HCEC 1CT (cell line): ENCODE measurements at regions not wholly inside any gene's neighbourhood (a gene's known extent, or its start where the extent isn't known, plus 50 kb on each side); places are given as distances from the start of the nearest gene placed in this dataset.
A peak's percentile ranks its signal among the peaks of the same experiment; 100 is the strongest.
"Not testable (repeated sequence)": the region's sequence is repeated elsewhere in the genome, so short reads cannot be mapped to it uniquely, and the experiment has no call there.

Experiments
- DNase-seq: peaks from one replicate; pipeline ENCODE4 v3.0.0-alpha.2; 2017

DNA sequence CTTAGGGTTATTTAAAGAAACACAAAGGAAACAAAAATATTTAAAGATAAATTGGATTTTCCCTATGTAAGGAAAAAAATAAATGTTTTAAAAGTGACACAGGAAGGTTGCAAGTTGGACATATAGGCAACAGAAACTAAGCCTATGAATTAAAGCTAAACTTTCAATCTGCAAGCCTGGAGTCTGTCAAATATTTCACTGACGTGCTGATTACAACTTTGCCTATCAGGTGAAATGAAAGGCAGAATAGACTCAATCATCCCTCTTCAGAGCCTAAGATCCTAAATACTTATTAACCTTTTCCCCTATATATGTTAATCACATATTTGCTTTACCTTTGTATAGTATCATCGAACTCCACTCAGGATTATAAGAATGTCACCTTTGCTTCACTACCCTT lies 1068.0 kb upstream of the ALCAM start:
- DNase-seq, result no peak

DNA sequence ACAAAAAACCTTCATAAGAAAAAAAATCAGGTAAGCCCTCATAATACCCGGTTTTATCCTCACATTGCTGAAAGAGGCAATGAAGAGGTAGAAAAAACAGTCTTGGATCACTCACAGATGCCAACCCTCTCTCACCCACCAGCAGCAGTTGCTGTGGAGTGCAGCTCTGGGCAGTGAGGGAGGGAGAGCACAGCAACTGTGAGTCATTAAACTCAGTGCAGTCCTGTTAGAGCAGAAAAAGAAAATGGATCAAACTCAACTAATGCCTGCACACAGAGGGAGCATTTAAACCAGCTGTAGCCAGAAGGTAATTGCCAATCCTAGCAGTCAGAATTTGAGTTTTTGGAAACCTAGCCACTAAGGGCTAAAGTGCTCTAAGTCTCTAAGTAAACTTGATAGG lies 1050.6 kb upstream of the ALCAM start:
- peak; percentile 16 for DNase-seq

DNA sequence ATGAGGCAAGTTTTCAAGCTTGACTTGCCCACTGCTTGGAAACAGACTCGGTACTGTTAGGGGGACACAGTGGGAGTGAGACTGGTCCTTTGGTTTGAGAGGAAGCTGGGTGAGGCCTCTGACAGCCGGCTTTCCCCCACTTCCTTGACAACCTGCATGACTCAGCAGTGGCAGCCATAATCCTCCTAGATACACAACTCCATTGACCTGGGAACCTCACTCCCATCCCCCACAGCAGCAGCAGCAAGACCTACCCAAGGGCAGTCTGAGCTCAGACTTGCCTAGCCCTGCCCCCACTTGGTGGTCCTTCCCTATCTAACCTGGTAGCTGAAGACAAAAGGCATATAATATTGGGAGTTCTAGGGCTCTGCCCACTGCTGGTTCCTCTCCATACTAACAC lies 1043.5 kb upstream of the ALCAM start:
- no peak for DNase-seq

DNA sequence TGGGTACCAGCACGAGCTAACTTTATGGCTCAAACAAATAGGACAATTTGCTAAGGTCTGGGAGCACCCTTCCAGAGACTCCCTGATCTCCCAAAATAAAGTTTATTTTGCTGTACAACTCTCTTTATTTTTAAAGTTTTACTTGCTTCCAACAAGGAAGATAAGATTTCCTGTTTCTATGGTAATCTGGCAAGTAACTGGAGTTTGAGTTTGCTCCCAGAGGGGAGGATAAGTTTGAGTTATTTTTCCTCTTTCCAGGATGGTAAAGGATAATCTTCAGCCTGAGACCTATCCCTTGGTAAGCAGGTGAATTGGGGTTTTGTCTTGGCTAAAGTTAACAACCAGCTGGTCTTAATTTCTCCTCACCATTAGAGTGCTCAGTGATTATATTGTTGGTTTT lies 1019.4 kb upstream of the ALCAM start:
- no peak for DNase-seq

GRCh38 chr3:104349836-104350235 lies 1016.9 kb upstream of the ALCAM start:
- DNase-seq, result no peak

DNA sequence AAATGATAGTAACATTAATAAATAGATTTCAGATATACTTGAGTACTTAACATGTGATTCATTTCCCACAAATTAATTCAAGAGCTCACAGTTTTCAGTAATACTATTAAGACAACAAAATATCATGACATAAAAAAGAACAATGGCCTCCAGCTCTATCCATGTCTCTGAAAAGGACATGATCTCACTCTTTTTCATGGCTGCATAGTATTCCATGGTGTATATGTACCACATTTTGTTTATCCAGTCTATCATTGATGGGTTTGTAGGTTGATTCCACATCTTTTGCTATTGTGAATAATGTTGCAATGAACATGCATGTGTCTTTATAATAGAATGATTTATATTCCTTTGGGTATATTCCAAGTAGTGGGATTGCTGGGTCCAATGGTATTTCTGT lies 1012.8 kb upstream of the ALCAM start:
- no peak for DNase-seq

DNA sequence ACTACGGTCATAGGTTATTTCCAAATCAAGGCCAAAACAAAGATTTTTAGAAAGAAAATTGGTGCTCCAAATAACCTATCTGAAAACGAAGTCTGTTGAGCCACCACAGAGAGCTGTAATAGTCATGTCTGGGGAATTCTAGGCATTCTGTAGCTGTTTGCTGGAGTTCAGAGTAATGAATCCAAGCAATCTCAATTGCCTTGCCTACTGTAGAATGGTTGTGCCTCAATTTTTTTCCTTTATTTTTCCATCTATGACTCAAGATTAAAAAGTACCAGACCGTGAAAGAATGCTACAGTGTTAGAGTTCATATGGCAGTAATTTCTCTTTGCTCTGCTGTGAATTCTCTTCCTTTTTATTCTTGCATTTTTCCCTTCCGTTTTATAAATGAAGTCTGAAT lies 1007.2 kb upstream of the ALCAM start:
- peak; percentile 88 for DNase-seq

GRCh38 chr3:104360038-104360437 lies 1006.7 kb upstream of the ALCAM start:
- DNase-seq, result no peak

DNA sequence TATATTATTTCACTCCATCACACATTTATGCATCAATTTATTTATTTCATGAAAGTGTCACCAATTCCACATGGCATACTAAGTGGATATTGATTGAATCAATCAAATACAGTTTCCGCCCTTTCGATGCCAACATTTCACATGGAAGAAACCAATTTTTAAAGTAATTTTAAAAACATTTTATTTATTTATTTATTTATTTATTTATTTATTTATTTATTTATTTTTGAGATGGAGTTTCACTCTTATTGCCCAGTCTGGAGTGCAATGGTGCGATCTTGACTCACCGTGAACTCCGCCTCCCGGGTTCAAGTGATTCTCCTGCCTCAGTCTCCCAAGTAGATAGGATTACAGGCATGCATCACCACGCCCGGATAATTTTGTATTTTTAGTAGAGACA lies 1005.0 kb upstream of the ALCAM start:
- DNase-seq, result not testable (repeated sequence)

DNA sequence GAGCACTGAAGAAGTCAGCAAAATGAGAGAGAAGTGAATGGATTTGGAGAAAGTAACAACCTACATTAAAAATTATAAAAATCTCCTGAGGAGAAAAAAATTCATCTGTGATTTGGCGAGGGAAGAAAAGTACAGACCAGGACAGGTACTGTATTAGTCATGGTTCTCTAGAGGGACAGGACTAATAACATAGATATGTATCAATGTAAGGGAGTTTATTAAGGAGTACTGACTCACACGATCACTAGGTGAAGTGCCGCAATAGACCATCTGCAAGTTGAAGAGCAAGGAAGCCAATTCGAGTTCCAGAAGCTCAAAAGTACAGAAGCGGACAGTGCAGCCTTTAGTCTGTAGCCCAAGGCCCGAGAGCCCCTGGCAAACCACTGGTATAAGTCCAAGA lies 1004.4 kb upstream of the ALCAM start:
- DNase-seq, result no peak

DNA sequence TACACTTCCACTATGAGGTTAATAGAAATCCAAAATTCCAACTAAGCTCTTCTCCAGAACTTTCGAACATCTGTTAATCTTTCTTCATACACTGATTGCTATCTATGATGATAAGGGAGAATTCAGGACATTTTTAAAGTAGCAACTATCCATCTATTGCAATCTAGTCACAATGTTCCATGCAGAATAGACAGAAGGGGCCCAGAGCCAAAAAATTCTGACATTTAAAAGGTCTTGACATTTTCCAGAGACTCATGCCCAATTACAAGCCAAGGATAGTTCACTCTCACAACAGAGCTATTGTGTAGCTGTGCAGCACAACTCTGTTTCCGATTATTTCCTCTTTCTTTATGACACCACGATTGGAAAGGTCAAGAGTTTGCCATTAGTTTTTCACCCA lies 999.7 kb upstream of the ALCAM start:
- no peak for DNase-seq

DNA sequence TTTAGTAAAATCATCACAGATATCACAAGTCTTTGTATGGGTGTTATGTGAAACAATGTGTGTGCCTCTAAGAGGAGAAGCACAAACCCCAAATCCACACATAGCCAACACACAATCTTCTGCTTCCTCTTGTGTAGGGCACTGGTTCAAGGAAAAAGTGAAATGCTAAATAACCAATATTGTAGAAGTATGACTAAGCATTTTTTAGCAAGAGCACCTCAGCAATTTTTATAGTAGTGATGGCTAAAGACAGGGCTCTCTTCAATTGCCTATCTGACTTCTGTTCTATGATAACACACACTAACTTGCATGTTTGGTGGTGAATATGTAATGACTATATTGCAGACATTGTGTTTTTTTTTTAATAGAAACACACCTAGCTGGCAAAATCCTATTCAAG lies 997.9 kb upstream of the ALCAM start:
- no peak for DNase-seq

- DNase-seq, result no peak
Measured at GRCh38 chr3:104385421-104385820, 981.3 kb upstream of the ALCAM start.

GRCh38 chr3:104388619-104389018 lies 978.1 kb upstream of the ALCAM start:
- peak; percentile 21 for DNase-seq

- peak; percentile 11 for DNase-seq
Measured at GRCh38 chr3:104392327-104392726, 974.4 kb upstream of the ALCAM start.

DNA sequence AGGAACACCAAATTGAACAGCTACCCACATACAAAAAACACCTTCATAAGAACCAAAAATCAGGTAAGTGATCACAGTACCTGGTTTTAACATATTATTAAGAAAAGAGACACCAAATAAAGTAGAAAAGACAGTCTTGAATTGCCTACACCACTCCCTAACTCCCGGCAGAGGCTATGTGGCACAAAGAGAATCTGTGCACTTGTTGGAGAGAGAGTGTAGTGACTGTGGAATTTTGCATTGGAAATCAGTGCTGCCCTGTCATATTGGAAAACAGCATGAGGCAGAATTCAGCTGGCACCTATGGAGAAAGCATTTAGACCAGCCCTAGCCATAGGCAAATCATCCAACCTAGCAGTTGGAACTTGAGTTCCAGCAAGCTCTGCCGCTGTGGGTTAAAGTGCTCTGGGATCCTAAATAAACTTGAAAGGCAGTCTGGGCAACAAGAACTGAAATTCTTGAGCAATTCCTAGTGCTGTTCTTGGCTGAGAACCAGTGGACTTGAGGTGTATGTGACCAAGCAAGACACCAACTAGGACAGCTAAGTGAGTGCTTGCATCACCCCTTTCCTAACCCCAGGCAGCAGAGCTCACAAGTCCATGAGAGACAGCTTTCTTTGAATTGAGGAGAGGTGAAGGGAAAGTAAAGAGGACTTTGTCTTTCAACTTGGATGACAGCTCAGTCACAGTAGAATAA lies 969.6 kb upstream of the ALCAM start:
- no peak for DNase-seq

DNA sequence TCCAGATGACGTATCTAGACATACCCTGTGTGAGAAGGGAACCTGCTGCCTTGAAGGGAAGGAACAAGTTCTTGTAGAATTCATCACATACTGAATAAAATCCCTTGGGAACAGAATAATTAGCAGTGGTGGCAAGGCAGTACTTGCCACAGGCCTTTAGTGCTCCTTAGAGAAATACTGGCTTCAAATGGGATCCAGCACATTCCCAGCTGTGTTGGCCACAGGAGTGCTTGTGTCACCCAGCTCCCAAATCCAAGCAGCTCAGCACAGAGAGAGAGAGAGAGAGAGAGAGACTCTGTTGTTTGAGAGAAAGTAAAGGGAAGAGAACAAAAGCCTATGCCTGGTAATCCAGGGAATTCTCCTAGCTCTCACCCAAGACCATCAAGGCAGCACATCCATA lies 969.0 kb upstream of the ALCAM start:
- no peak for DNase-seq

- no peak for DNase-seq
Measured at GRCh38 chr3:104402902-104403301, 963.8 kb upstream of the ALCAM start.

DNA sequence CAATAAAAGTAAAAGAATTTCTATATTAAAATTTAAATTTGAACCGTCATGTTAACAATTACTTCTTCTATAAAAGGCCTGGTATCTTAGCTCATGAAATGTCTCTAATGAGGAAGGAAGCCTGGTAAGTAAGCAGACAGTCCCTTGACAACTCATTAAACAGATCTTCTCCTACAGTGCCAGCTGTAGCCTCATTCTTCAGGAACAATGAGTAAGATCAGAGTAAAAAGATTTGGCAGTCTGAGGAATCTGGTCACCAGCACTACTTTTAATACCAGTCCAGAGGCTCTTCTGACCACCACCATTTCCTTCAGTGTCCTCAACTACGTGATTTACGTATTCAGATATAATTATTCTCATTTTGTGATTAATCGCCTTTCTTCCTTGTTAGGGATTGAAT lies 955.0 kb upstream of the ALCAM start:
- DNase-seq, result no peak

- DNase-seq, result no peak
Measured at GRCh38 chr3:104412608-104413580, 953.8 kb upstream of the ALCAM start.

- no peak for DNase-seq
Measured at GRCh38 chr3:104428337-104428925, 938.3 kb upstream of the ALCAM start.

DNA sequence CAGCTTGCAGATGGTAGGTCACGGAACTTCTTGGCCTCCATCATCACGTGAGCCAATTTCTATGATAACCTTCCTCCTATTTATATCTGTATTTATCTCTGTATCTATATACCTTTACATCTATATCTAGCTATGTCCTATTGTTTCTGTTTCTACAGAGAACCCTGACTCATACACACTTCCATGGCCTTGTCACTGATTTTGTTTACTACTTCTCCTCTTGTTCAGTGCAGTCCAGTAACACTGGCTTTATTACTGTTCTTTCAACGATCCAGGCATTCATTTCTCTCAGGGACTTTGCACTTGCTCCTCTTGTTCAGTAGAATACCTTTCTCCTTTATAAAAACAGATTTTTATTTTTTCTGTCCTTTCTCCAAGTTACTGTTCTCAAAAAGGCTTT lies 937.0 kb upstream of the ALCAM start:
- DNase-seq, result no peak

DNA sequence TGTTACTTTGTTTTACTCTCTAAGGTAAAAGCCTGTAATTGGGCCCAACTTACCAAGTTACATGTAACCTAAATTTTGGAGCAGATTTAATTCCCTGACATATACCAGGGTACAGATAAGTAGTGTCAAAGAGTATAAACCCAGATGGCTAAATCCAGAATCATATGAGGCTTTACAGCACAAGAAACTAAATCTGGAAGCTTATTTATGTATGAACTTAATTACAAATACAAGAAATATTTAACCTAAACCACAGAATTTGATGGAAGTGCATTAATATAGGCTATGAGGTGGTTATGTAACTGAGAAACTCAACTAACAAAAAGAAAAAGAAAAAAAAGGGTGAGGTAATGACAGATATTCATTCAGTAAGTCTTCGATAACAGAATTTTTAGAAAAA lies 930.2 kb upstream of the ALCAM start:
- DNase-seq, result peak; percentile 45
